Stomach (tissue), 8 donors: ENCODE measurements at regions not wholly inside any gene's neighbourhood (a gene's known extent, or its start where the extent isn't known, plus 50 kb on each side); places are given as distances from the start of the nearest gene placed in this dataset.

Experiments used
- DNase-seq, 2 donors: peaks; one replicate each; pipeline versions ENCODE4 v3.0.0 to v3.0.0-alpha.2; 2013 to 2019
- H3K27ac ChIP-seq, 5 donors: fragments of 200-600 bp in 4 of 5; sonication (generic) in 4 of 5; one replicate each; pipeline ENCODE4 v1.5.1; 2013 to 2019; ENCODE audit warnings: mild to moderate bottlenecking in 1 of 5, moderate library complexity in 1 of 5
- H3K27me3 ChIP-seq, 3 donors: fragments of 200-600 bp; sonication (generic); one replicate each; pipeline ENCODE4 v1.5.1; 2017 to 2019; ENCODE audit warnings: mixed run types in 1 of 3
- H3K36me3 ChIP-seq, 4 donors: fragments of 200-600 bp; sonication (generic); 1 replicate in 3 of 4; 2 replicates in 1 of 4; pipeline ENCODE4 v1.5.1; 2016 to 2019
- H3K4me1 ChIP-seq, 4 donors: fragments of 200-600 bp; sonication (generic); one replicate each; pipeline ENCODE4 v1.5.1; 2016 to 2019
- H3K4me3 ChIP-seq, 4 donors: fragments of 200-600 bp; sonication (generic) in 3 of 4; one replicate each; pipeline ENCODE4 v1.5.1; 2016 to 2019; ENCODE audit warnings: mild to moderate bottlenecking in 1 of 4
- H3K9me3 ChIP-seq, 4 donors: fragments of 200-600 bp; sonication (generic); one replicate each; pipeline ENCODE4 v1.5.1; 2016 to 2019
- CTCF ChIP-seq, 7 experiments: fragments of 450-650 bp in 4 of 7; fragments of 200-600 bp in 3 of 7; sonication (generic) in 3 of 7; IDR thresholded peaks; one replicate each; pipeline ENCODE4 v1.5.1; 2016 to 2019; ENCODE audit warnings: antibody characterized with exemption in 7 of 7, control low read depth in 2 of 7, mild to moderate bottlenecking in 1 of 7
- EP300 ChIP-seq: sonication (generic); formaldehyde crosslinking; IDR thresholded peaks from one replicate; pipeline ENCODE4 v1.6.1; 2017; ENCODE audit warnings: antibody characterized with exemption
- POLR2A ChIP-seq, 4 donors: fragments of 450-650 bp; IDR thresholded peaks; one replicate each; pipeline ENCODE4 v1.6.1; 2016; ENCODE audit warnings: antibody characterized with exemption in 4 of 4, control low read depth in 2 of 4, mild to moderate bottlenecking in 1 of 4, moderate library complexity in 1 of 4
- POLR2AphosphoS5 ChIP-seq, 3 donors: sonication (generic); formaldehyde crosslinking; IDR thresholded peaks; one replicate each; pipeline ENCODE4 v1.6.1; 2016; ENCODE audit warnings: antibody characterized with exemption in 3 of 3
- WGBS, 5 donors: extraction: QIAGEN DNeasy Blood & Tissue Kit in 3 of 5; methylation state at CpG; one replicate each; pipeline versions ENCODE4 v1.1.5 to v1.1.7; 2013 to 2018; 5-methylcytosine and 5-hydroxymethylcytosine counted together
- intact Hi-C: fragments of 100-400 bp; cut with DNase I; formaldehyde crosslinking; loops from one replicate; pipeline ENCODE4 v1.15.1; 2023; ENCODE audit warnings: low total_unique reads
- donor health status: healthy with polysubstance abuse.
- donor health status: Bipolar disorder and iron deficiency.
- donor health status: healthy.

- Histone ChIP-seq H3K9me3 (no peaks in the 10 kb centered on the region), H3K27me3 (no peaks in the 10 kb centered on the region), H3K27ac (no peak overlapping the region), H3K4me1 (no peaks in the 10 kb centered on the region), H3K4me3 (no peak overlapping the region), H3K36me3 (no peaks in the 10 kb centered on the region)
- intact Hi-C loops: no loop called here
- no peak for TF ChIP-seq CTCF (IDR thresholded peaks at IDR 0.05)
- TF ChIP-seq EP300: no peak
- TF ChIP-seq POLR2AphosphoS5 (IDR thresholded peaks at IDR 0.05): no peak
- no peak for TF ChIP-seq POLR2A (IDR thresholded peaks at IDR 0.05)
- no peak for DNase-seq
These were observed 201.3 kb downstream of the MRPL39 start for GRCh38 chr21:25405984-25406383.

- Histone ChIP-seq H3K4me3 (no peak overlapping the region), H3K9me3 (no peaks in the 10 kb centered on the region), H3K36me3 (no peaks in the 10 kb centered on the region), H3K27ac (no peak overlapping the region), H3K27me3 (no peaks in the 10 kb centered on the region), H3K4me1 (no peaks in the 10 kb centered on the region)
- no peak for DNase-seq
- WGBS, 5 donors: 58 to 75% (median 68%) methylated on average over 7 of the region's 7 CpGs
- intact Hi-C loops: no loop called here
- TF ChIP-seq POLR2A (IDR thresholded peaks at IDR 0.05) (no peak), EP300 (no peak), CTCF (IDR thresholded peaks at IDR 0.05) (no peak), POLR2AphosphoS5 (IDR thresholded peaks at IDR 0.05) (no peak)
These were observed 204.9 kb downstream of the MRPL39 start for GRCh38 chr21:25402134-25402961.

- Histone ChIP-seq H3K4me1 (no peaks in the 10 kb centered on the region), H3K4me3 (no peak overlapping the region), H3K9me3 (no peaks in the 10 kb centered on the region), H3K27me3 (no peaks in the 10 kb centered on the region), H3K27ac (no peak overlapping the region), H3K36me3 (no peaks in the 10 kb centered on the region)
- no peak for TF ChIP-seq POLR2A (IDR thresholded peaks at IDR 0.05)
- no peak for TF ChIP-seq EP300
- no peak for TF ChIP-seq POLR2AphosphoS5 (IDR thresholded peaks at IDR 0.05)
- TF ChIP-seq CTCF (IDR thresholded peaks at IDR 0.05): no peak
- intact Hi-C loops: no loop called here
- 87 to 100% (median 96%) methylated on average over 1 of the region's 1 CpG for WGBS, 5 donors
- DNase-seq: no peak
These were observed 206.9 kb downstream of the MRPL39 start for GRCh38 chr21:25400427-25400826.

- Histone ChIP-seq H3K27ac (no peak overlapping the region), H3K4me1 (no peaks in the 10 kb centered on the region), H3K4me3 (no peak overlapping the region), H3K36me3 (no peaks in the 10 kb centered on the region), H3K9me3 (no peaks in the 10 kb centered on the region), H3K27me3 (no peaks in the 10 kb centered on the region)
- no peak for DNase-seq
- no peak for TF ChIP-seq POLR2AphosphoS5 (IDR thresholded peaks at IDR 0.05)
- TF ChIP-seq CTCF (IDR thresholded peaks at IDR 0.05): no peak
- no peak for TF ChIP-seq EP300
- TF ChIP-seq POLR2A (IDR thresholded peaks at IDR 0.05): no peak
- intact Hi-C loops: no loop called here
- 80 to 94% (median 90%) methylated on average over 3 of the region's 3 CpGs for WGBS, 5 donors
These were observed 208.7 kb downstream of the MRPL39 start for GRCh38 chr21:25398630-25399029.
